ENCODE measurements at regions not wholly inside any gene's neighbourhood (a gene's known extent, or its start where the extent isn't known, plus 50 kb on each side); places are given as distances from the start of the nearest gene placed in this dataset.

- ATAC-seq: no peak
- WGBS (ENCODE audit: missing lambda C conversion rate): 46% methylated on average over 2 of the region's 2 CpGs
- Histone ChIP-seq H3K27ac (no peak overlapping the region), H3K4me2 (no peak overlapping the region), H3K9me3 (no peaks in the 10 kb centered on the region), H3K4me3 (no peak overlapping the region), H3K4me1 (no peaks in the 10 kb centered on the region)
- TF ChIP-seq EP300 (IDR thresholded peaks at IDR 0.05) (no peak), KDM1A (IDR thresholded peaks at IDR 0.05; ENCODE audit: low read depth) (no peak), REST (IDR thresholded peaks at IDR 0.05) (no peak), CBX2 (IDR thresholded peaks at IDR 0.05; ENCODE audit: borderline replicate concordance, low read depth) (no peak), RAD21 (conservative IDR thresholded peaks at IDR 0.05 in 1 of 2, IDR thresholded peaks at IDR 0.05 in 1 of 2) (no peak), RCOR1 (IDR thresholded peaks at IDR 0.05; ENCODE audit: low read depth, low read length) (no peak)
- no peak for FAIRE-seq
- CTCF ChIA-PET: no interaction called here
- POLR2A ChIA-PET: no interaction called here
- DNase-seq (ENCODE audit: low read depth in 1 of 2, low spot score in 1 of 2): no peak
Measured at GRCh38 chr20:17793986-17794385, 94.2 kb downstream of the BANF2 start.

GRCh38 chr20:17790296-17790695, 90.5 kb downstream of the BANF2 start:
- TF ChIP-seq PBX3 (IDR thresholded peaks at IDR 0.05) (no peak), EHMT2 (IDR thresholded peaks at IDR 0.05; ENCODE audit: low read depth) (no peak), ESRRA (IDR thresholded peaks at IDR 0.05; ENCODE audit: borderline replicate concordance, low read length) (no peak), KDM1A (IDR thresholded peaks at IDR 0.05; ENCODE audit: low read depth) (no peak), CEBPB (IDR thresholded peaks at IDR 0.05) (no peak), RNF2 (IDR thresholded peaks at IDR 0.05; ENCODE audit: borderline replicate concordance, low read depth) (no peak), RARB (CRISPR knock-in tag; IDR thresholded peaks at IDR 0.05) (no peak), CHD2 (IDR thresholded peaks at IDR 0.05; ENCODE audit: low read length, partially characterized antibody) (no peak), SMC3 (IDR thresholded peaks at IDR 0.05) (no peak), CBX8 (IDR thresholded peaks at IDR 0.05) (no peak), MAX (IDR thresholded peaks at IDR 0.05) (no peak), NPAS2 (CRISPR knock-in tag; IDR thresholded peaks at IDR 0.05; ENCODE audit: borderline replicate concordance) (no peak), RFX5 (IDR thresholded peaks at IDR 0.05) (no peak), CTCF (IDR thresholded peaks at IDR 0.05) (no peak), SREBF2 (IDR thresholded peaks at IDR 0.05) (no peak), HOXA7 (CRISPR knock-in tag; IDR thresholded peaks at IDR 0.05) (no peak)
- POLR2A ChIA-PET: no interaction called here
- Histone ChIP-seq H3K27ac (no peak overlapping the region), H3K4me3 (no peak overlapping the region), H3K4me1 (no peaks in the 10 kb centered on the region), H3K4me2 (no peak overlapping the region), H3K9me3 (no peaks in the 10 kb centered on the region)
- FAIRE-seq (no peak), ATAC-seq (no peak), DNase-seq (ENCODE audit: low read depth in 1 of 2, low spot score in 1 of 2) (no peak)
- WGBS (ENCODE audit: missing lambda C conversion rate): 59% methylated on average over 4 of the region's 4 CpGs
- CTCF ChIA-PET: no interaction called here
